Osteoblast (primary cell): ENCODE measurements at regions not wholly inside any gene's neighbourhood (a gene's known extent, or its start where the extent isn't known, plus 50 kb on each side); places are given as distances from the start of the nearest gene placed in this dataset.

Source experiments
- DNase-seq: peaks from one replicate; pipeline ENCODE4 v3.0.0; 2011; ENCODE audit warnings: low spot score, mixed read lengths; ENCODE audit not compliant: insufficient read length; ENCODE audit errors: missing footprints
- H2AFZ ChIP-seq: 2 replicates; pipeline ENCODE4 v1.6.0; 2011; ENCODE audit warnings: mild to moderate bottlenecking, low read length
- H3K27ac ChIP-seq: 2 replicates; pipeline ENCODE4 v1.5.1; 2011; ENCODE audit warnings: mild to moderate bottlenecking, low read depth, low read length, moderate library complexity
- H3K27me3 ChIP-seq: 2 replicates; pipeline ENCODE4 v1.6.0; 2012; ENCODE audit warnings: mild to moderate bottlenecking, control low read depth, inconsistent platforms, low read length, moderate library complexity; ENCODE audit not compliant: insufficient read depth
- H3K36me3 ChIP-seq: 2 replicates; pipeline ENCODE4 v1.5.1; 2011; ENCODE audit warnings: mild to moderate bottlenecking, low read length, control low read depth, moderate library complexity; ENCODE audit not compliant: insufficient read depth
- H3K4me1 ChIP-seq: 2 replicates; pipeline ENCODE4 v1.5.1; 2011; ENCODE audit warnings: mild to moderate bottlenecking, low read length, control low read depth, moderate library complexity; ENCODE audit not compliant: insufficient read depth
- H3K4me2 ChIP-seq: 2 replicates; pipeline ENCODE4 v1.6.0; 2011; ENCODE audit warnings: mild to moderate bottlenecking, low read length; ENCODE audit not compliant: insufficient read depth
- H3K4me3 ChIP-seq: fragments of 200-600 bp; sonication (generic); 3 replicates; pipeline ENCODE4 v1.5.1; 2012; ENCODE audit warnings: mild to moderate bottlenecking, low read length, inconsistent platforms; ENCODE audit not compliant: insufficient read depth
- H3K79me2 ChIP-seq: 2 replicates; pipeline ENCODE4 v1.6.0; 2012; ENCODE audit warnings: mild to moderate bottlenecking, low read length, control low read depth, inconsistent platforms; ENCODE audit not compliant: insufficient read depth
- H3K9me3 ChIP-seq: 2 replicates; pipeline ENCODE4 v1.5.1; 2011; ENCODE audit warnings: low read depth, low read length, control low read depth
- H4K20me1 ChIP-seq: 2 replicates; pipeline ENCODE4 v1.6.0; 2012; ENCODE audit warnings: mild to moderate bottlenecking, low read length, control low read depth; ENCODE audit not compliant: insufficient read depth
- TF ChIP-seq, protein P1 (sequence below): IDR thresholded peaks from 2 replicates; pipeline ENCODE4 v1.5.1; 2011; ENCODE audit warnings: mild to moderate bottlenecking, low read depth, low read length, moderate library complexity; ENCODE audit errors: extremely low read depth

DNA sequence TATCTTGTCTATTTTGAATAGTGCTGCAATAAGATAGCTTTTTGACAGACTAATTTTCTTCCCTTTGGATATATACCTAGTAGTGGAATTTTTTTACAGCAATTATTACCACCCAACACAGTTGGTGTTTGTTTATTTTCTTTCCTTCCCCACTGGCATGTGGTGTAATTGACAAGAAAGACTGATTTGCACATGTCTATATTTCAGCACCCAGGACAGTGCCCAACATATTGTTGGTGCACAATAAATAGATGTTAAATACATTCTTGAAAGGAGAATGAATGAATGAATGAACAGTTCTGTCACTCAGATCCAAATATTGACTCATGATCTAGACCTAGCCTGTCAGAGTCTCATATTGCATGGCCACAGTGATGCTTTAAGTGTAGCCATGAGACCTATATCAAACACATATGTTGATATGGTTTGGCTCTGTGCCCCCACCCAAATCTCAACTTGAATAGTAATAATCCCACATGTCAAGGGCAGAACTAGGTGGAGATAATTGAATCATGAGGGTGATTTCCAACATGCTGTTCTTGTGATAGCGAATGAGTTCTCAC is 538.2 kb downstream of the NYAP2 start:
- Histone ChIP-seq H3K27ac (no peak overlapping the region), H3K79me2 (no peaks in the 10 kb centered on the region), H3K36me3 (no peaks in the 10 kb centered on the region), H3K27me3 (no peaks in the 10 kb centered on the region), H3K4me2 (no peak overlapping the region), H3K9me3 (no peaks in the 10 kb centered on the region), H3K4me1 (no peaks in the 10 kb centered on the region), H3K4me3 (no peak overlapping the region), H2AFZ (no peak overlapping the region), H4K20me1 (no peaks in the 10 kb centered on the region)
- TF ChIP-seq, protein P1, sequence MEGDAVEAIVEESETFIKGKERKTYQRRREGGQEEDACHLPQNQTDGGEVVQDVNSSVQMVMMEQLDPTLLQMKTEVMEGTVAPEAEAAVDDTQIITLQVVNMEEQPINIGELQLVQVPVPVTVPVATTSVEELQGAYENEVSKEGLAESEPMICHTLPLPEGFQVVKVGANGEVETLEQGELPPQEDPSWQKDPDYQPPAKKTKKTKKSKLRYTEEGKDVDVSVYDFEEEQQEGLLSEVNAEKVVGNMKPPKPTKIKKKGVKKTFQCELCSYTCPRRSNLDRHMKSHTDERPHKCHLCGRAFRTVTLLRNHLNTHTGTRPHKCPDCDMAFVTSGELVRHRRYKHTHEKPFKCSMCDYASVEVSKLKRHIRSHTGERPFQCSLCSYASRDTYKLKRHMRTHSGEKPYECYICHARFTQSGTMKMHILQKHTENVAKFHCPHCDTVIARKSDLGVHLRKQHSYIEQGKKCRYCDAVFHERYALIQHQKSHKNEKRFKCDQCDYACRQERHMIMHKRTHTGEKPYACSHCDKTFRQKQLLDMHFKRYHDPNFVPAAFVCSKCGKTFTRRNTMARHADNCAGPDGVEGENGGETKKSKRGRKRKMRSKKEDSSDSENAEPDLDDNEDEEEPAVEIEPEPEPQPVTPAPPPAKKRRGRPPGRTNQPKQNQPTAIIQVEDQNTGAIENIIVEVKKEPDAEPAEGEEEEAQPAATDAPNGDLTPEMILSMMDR = no peak
- no peak for DNase-seq

DNA sequence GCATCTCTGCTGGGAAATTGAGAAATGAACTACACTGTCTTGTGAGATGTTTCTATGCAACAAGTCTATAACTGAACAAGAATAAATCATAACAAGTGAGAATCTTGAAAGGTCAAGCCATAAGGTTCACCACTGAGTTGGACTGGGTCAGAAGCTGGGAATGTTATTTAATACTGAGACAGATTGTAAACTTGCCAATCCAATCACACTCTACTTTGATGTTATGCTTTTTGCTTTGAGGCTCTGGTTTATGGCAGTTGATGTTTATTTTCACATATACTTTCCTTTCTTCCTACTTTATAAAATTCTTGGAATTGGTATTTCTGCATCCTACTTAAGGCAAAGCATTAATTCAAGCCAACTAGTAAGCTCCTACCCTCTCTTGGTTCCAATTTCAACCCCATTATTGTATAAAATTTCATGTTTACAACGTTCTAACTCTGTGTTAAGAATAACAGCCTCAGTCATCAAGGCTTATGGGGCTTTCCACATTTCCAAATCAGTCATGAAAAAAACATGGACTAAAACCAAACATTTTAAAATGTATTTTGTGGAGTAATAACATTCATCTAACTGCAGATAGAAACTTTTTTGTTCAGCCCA is 533.4 kb downstream of the NYAP2 start:
- Histone ChIP-seq H3K9me3 (no peaks in the 10 kb centered on the region), H3K79me2 (no peaks in the 10 kb centered on the region), H3K36me3 (no peaks in the 10 kb centered on the region), H3K27ac (no peak overlapping the region), H3K4me2 (no peak overlapping the region), H3K4me3 (no peak overlapping the region), H4K20me1 (no peaks in the 10 kb centered on the region), H3K27me3 (no peaks in the 10 kb centered on the region), H3K4me1 (no peaks in the 10 kb centered on the region), H2AFZ (no peak overlapping the region)
- TF ChIP-seq, protein P1 = no peak
- DNase-seq = no peak

DNA sequence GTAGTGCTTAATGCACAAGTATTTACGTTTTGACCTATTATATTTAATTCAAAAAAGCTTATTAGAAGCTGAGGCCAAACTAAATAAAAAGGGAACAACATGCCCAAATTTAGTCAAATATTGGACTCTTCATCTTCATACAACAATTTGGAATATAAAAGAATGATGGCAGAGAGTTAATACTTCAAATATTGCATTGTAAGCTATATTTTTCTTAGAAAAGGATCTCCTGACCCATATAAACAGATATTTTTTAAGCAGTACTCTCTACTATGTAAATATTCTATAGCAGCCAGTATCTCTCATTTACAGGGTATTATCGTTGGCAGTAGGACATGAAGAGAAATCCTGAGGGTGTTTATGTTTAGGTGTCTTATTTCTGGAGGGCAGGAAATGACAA is 531.2 kb downstream of the NYAP2 start:
- DNase-seq = no peak
- TF ChIP-seq, protein P1 = no peak
- H3K36me3 ChIP-seq = no peaks in the 10 kb centered on the region
- H3K27ac ChIP-seq = no peak overlapping the region
- H3K27me3 ChIP-seq = no peaks in the 10 kb centered on the region
- H3K4me1 ChIP-seq = no peaks in the 10 kb centered on the region
- no peak overlapping the region for H2AFZ ChIP-seq
- no peaks in the 10 kb centered on the region for H3K79me2 ChIP-seq
- H3K4me2 ChIP-seq = no peak overlapping the region
- H4K20me1 ChIP-seq = no peaks in the 10 kb centered on the region
- no peaks in the 10 kb centered on the region for H3K9me3 ChIP-seq
- H3K4me3 ChIP-seq = no peak overlapping the region

DNA sequence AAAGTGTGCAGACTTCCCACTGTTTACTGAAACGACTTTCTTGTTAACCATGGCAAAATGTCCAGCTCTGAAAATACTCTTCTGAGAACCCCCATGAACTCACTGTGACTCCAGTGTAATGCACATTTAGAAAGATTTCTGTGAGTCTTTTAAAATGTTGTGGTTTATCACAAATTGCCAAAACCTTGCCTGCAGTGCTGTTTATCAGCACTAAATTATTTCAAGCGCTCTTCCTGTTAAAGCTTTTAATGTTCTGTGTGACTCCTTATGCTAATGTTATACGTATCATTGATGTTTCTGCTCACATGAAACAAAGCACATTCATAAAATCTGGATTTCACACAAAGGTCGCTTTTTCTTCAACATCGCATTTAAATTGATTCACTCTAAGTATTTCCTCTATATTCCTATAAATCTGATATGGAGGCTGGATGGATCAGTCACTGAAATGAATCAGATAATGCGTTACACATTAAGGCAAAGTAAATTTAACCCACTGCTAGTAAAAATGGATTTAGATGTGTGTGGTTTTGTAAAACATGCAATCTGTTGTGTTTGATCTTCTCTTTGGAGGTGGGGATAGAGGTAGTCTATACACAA is 521.2 kb downstream of the NYAP2 start:
- Histone ChIP-seq H3K4me1 (no peaks in the 10 kb centered on the region), H3K9me3 (no peaks in the 10 kb centered on the region), H3K36me3 (no peaks in the 10 kb centered on the region), H4K20me1 (no peaks in the 10 kb centered on the region), H3K4me3 (no peak overlapping the region), H3K27me3 (no peaks in the 10 kb centered on the region), H3K79me2 (no peaks in the 10 kb centered on the region), H3K27ac (no peak overlapping the region), H2AFZ (no peak overlapping the region), H3K4me2 (no peak overlapping the region)
- no peak for DNase-seq
- TF ChIP-seq, protein P1 = no peak
